ENCODE measurements at regions not wholly inside any gene's neighbourhood (a gene's known extent, or its start where the extent isn't known, plus 50 kb on each side); places are given as distances from the start of the nearest gene placed in this dataset.
"Not testable (repeated sequence)": the region's sequence is repeated elsewhere in the genome, so short reads cannot be mapped to it uniquely, and the experiment has no call there.

DNA sequence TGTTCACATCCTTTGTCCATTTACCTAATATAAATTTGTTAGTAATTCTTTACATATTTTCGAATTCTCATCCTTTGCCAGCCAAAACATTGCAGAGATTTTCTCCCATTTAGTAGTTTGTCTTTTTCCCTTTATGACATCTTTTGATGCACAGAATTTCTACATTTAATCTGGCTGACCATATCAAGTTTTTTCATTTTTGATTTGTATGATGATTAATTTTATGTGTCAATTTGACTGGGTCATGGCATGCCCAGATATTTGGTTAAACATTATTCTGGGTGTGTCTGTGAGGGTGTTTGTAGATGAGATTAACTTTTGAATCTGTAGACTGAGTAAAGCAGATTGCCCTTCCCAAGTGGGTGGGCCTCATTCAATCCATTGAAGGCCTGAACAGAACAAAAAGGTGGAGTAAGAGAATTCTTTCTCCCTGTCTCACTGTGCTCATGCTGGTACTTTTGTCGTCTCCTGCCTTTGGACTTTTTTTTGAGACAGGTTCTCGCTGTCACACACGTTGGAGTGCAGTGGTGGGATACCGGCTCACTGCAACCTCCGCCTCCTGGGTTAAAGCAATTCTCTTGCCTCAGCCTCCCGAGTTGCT lies 72.1 kb upstream of the EPB41L1 start:
- H3K4me1 ChIP-seq (ENCODE audit: control insufficient read depth, extremely low read depth, insufficient read depth, low read length), result peaks cover 42% of the 10 kb centered on the region
- no peak for FAIRE-seq

GRCh38 chr20:36083200-36083599 lies 71.3 kb upstream of the EPB41L1 start:
- H3K79me2 ChIP-seq (ENCODE audit: control insufficient read depth, insufficient read depth, low read length); DNase-seq (ENCODE audit: low read depth, low spot score); FAIRE-seq; dilution Hi-C loops (cut with MboI; ENCODE audit: extremely low pct_ligation_motif_present, low sequenced_read_pairs); H3K27me3 ChIP-seq (ENCODE audit: control insufficient read depth, extremely low read depth, insufficient read depth, low read length); H3K9me1 ChIP-seq (ENCODE audit: control insufficient read depth, extremely low read depth, insufficient read depth, low read length); H3K9ac ChIP-seq (ENCODE audit: control insufficient read depth, extremely low read depth, insufficient read depth, low read length); H4K20me1 ChIP-seq (ENCODE audit: control insufficient read depth, extremely low read depth, insufficient read depth, low read length); H3K9me3 ChIP-seq (ENCODE audit: control insufficient read depth, low read depth, low read length); H2AFZ ChIP-seq (ENCODE audit: control insufficient read depth, low read length); H3K4me3 ChIP-seq (ENCODE audit: control insufficient read depth in 2 of 3, extremely low read depth in 1 of 3, insufficient read depth in 2 of 3, low read depth in 1 of 3, low read length in 3 of 3); H3K36me3 ChIP-seq (ENCODE audit: control insufficient read depth in 2 of 2, extremely low read depth in 1 of 2, insufficient read depth in 2 of 2, low read length in 2 of 2); H3K4me2 ChIP-seq (ENCODE audit: control insufficient read depth, extremely low read depth, insufficient read depth, low read depth, low read length); H3K27ac ChIP-seq (ENCODE audit: control insufficient read depth, insufficient read depth, low read length): not testable (repeated sequence)
- peaks cover 42% of the 10 kb centered on the region for H3K4me1 ChIP-seq (ENCODE audit: control insufficient read depth, extremely low read depth, insufficient read depth, low read length)

More for the DNA sequence above, 72.1 kb upstream of the EPB41L1 start:
- TF ChIP-seq CTCF (optimal IDR thresholded peaks at IDR 0.05 in 1 of 3, IDR thresholded peaks at IDR 0.05 in 1 of 3, conservative IDR thresholded peaks at IDR 0.05 in 1 of 3; ENCODE audit: extremely low read depth in 1 of 3, insufficient read depth in 2 of 3, low read length in 3 of 3) (no peak), EZH2 (IDR thresholded peaks at IDR 0.05; ENCODE audit: low read length) (no peak)
- Histone ChIP-seq H3K27ac (ENCODE audit: control insufficient read depth, insufficient read depth, low read length) (no peak overlapping the region), H2AFZ (ENCODE audit: control insufficient read depth, low read length) (no peak overlapping the region), H3K4me3 (ENCODE audit: control insufficient read depth in 2 of 3, extremely low read depth in 1 of 3, insufficient read depth in 2 of 3, low read depth in 1 of 3, low read length in 3 of 3) (no peak overlapping the region), H3K9me3 (ENCODE audit: control insufficient read depth, low read depth, low read length) (no peaks in the 10 kb centered on the region), H3K9ac (ENCODE audit: control insufficient read depth, extremely low read depth, insufficient read depth, low read length) (no peak overlapping the region), H3K27me3 (ENCODE audit: control insufficient read depth, extremely low read depth, insufficient read depth, low read length) (no peaks in the 10 kb centered on the region), H3K4me2 (ENCODE audit: control insufficient read depth, extremely low read depth, insufficient read depth, low read depth, low read length) (peak overlapping the region; percentile 9), H3K36me3 (ENCODE audit: control insufficient read depth in 2 of 2, extremely low read depth in 1 of 2, insufficient read depth in 2 of 2, low read length in 2 of 2) (no peaks in the 10 kb centered on the region), H3K79me2 (ENCODE audit: control insufficient read depth, insufficient read depth, low read length) (no peaks in the 10 kb centered on the region), H4K20me1 (ENCODE audit: control insufficient read depth, extremely low read depth, insufficient read depth, low read length) (no peaks in the 10 kb centered on the region), H3K9me1 (ENCODE audit: control insufficient read depth, extremely low read depth, insufficient read depth, low read length) (no peaks in the 10 kb centered on the region)
- no peak for DNase-seq (ENCODE audit: low read depth, low spot score)
- dilution Hi-C loops (cut with MboI; ENCODE audit: extremely low pct_ligation_motif_present, low sequenced_read_pairs), result no loop called here

GRCh38 chr20:36084356-36084755 lies 70.2 kb upstream of the EPB41L1 start:
- H3K4me3 ChIP-seq (ENCODE audit: control insufficient read depth in 2 of 3, extremely low read depth in 1 of 3, insufficient read depth in 2 of 3, low read depth in 1 of 3, low read length in 3 of 3), result no peak overlapping the region
- FAIRE-seq (no peak), DNase-seq (ENCODE audit: low read depth, low spot score) (no peak)
- no peaks in the 10 kb centered on the region for H3K79me2 ChIP-seq (ENCODE audit: control insufficient read depth, insufficient read depth, low read length)
- H3K4me2 ChIP-seq (ENCODE audit: control insufficient read depth, extremely low read depth, insufficient read depth, low read depth, low read length), result no peak overlapping the region
- H3K4me1 ChIP-seq (ENCODE audit: control insufficient read depth, extremely low read depth, insufficient read depth, low read length), result peaks cover 42% of the 10 kb centered on the region
- dilution Hi-C loops (cut with MboI; ENCODE audit: extremely low pct_ligation_motif_present, low sequenced_read_pairs), result no loop called here
- no peaks in the 10 kb centered on the region for H3K9me1 ChIP-seq (ENCODE audit: control insufficient read depth, extremely low read depth, insufficient read depth, low read length)
- H3K9ac ChIP-seq (ENCODE audit: control insufficient read depth, extremely low read depth, insufficient read depth, low read length), result no peak overlapping the region
- no peaks in the 10 kb centered on the region for H3K27me3 ChIP-seq (ENCODE audit: control insufficient read depth, extremely low read depth, insufficient read depth, low read length)
- H2AFZ ChIP-seq (ENCODE audit: control insufficient read depth, low read length), result no peak overlapping the region
- no peaks in the 10 kb centered on the region for H3K36me3 ChIP-seq (ENCODE audit: control insufficient read depth in 2 of 2, extremely low read depth in 1 of 2, insufficient read depth in 2 of 2, low read length in 2 of 2)
- H3K27ac ChIP-seq (ENCODE audit: control insufficient read depth, insufficient read depth, low read length), result no peak overlapping the region
- H3K9me3 ChIP-seq (ENCODE audit: control insufficient read depth, low read depth, low read length), result no peaks in the 10 kb centered on the region
- H4K20me1 ChIP-seq (ENCODE audit: control insufficient read depth, extremely low read depth, insufficient read depth, low read length), result no peaks in the 10 kb centered on the region
- TF ChIP-seq CTCF (optimal IDR thresholded peaks at IDR 0.05 in 1 of 3, IDR thresholded peaks at IDR 0.05 in 1 of 3, conservative IDR thresholded peaks at IDR 0.05 in 1 of 3; ENCODE audit: extremely low read depth in 1 of 3, insufficient read depth in 2 of 3, low read length in 3 of 3), result no peak
- TF ChIP-seq EZH2 (IDR thresholded peaks at IDR 0.05; ENCODE audit: low read length), result no peak

Data from keratinocyte (primary cell).